ENCODE measurements at regions not wholly inside any gene's neighbourhood (a gene's known extent, or its start where the extent isn't known, plus 50 kb on each side); places are given as distances from the start of the nearest gene placed in this dataset.
A peak's percentile ranks its signal among the peaks of the same experiment; 100 is the strongest.

DNA sequence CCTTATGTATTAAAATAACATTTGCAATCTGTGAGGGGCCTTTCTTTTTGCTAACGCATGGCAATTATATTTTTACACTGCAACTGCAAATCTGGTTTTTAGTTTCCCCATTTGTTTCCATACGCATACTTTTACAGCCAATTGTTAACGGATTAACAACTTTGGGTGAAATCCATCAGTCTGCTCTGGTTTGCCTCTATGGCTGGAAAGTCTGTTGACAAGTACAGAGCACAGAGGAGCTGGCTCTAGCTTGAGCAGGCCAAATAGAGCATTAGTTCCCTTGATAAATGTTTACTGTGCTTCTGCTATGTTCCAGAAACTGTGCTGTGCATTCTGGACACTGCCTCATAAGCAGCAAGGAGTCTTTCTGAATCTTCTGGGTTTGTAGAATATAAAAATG is 400.4 kb upstream of the KIF2A start:
- Histone ChIP-seq H3K4me1 (ENCODE audit: control insufficient read depth, insufficient read depth, low read length) (peaks cover 5% of the 10 kb centered on the region), H3K27ac (ENCODE audit: low read depth, low read length) (no peak overlapping the region), H3K4me3 (ENCODE audit: low read length) (no peak overlapping the region), H3K27me3 (ENCODE audit: control insufficient read depth, insufficient read depth, low read length, poor library complexity, severe bottlenecking) (no peaks in the 10 kb centered on the region), H3K36me3 (ENCODE audit: control insufficient read depth, insufficient read depth, low read length) (no peaks in the 10 kb centered on the region), H3K9ac (ENCODE audit: extremely low read depth, low read length, poor library complexity, severe bottlenecking) (no peak overlapping the region), H3K9me3 (ENCODE audit: control insufficient read depth, low read length) (no peaks in the 10 kb centered on the region)
- no peak overlapping the region for H3K4me3 Mint-ChIP-seq
- H3K27me3 Mint-ChIP-seq (ENCODE audit: insufficient read depth): no peaks in the 10 kb centered on the region
- DNase-seq: no peak
- peaks cover 13% of the 10 kb centered on the region for H3K4me1 Mint-ChIP-seq
- peak overlapping the region; percentile 26 for H3K27ac Mint-ChIP-seq
- WGBS, 2 experiments (ENCODE audit: insufficient coverage in 1 of 2, insufficient read length in 1 of 2): 77 to 89% methylated on average over 3 of the region's 3 CpGs
- H3K9me3 Mint-ChIP-seq: no peaks in the 10 kb centered on the region
- no peaks in the 10 kb centered on the region for H3K36me3 Mint-ChIP-seq (ENCODE audit: low read depth)
- TF ChIP-seq CTCF (conservative IDR thresholded peaks at IDR 0.05): no peak

DNA sequence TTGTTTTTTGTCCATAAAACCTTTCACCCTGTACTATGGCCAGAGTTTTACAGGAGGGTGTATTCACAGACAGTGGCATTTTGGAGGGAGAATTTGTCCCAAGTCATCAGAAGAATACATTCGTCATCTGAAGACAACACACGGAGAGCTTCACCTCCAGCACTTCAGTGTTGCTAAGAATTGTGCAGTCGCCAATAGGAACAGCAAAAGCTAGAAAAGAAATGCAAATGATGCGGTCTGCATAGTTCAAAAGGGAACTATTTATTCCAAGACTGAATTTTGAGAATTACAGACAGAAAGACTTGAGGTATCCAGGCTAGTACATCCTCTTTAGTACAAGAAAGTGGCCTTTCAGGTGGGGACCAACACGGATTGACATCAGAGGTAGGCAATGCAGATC is 399.2 kb upstream of the KIF2A start:
- WGBS, 2 experiments (ENCODE audit: insufficient coverage in 1 of 2, insufficient read length in 1 of 2): 90 to 93% methylated on average over 4 to 5 of the region's 5 CpGs
- Mint-ChIP-seq H3K27me3 (ENCODE audit: insufficient read depth) (no peaks in the 10 kb centered on the region), H3K27ac (no peak overlapping the region), H3K4me3 (no peak overlapping the region), H3K36me3 (ENCODE audit: low read depth) (no peaks in the 10 kb centered on the region), H3K4me1 (peaks cover 13% of the 10 kb centered on the region), H3K9me3 (peaks cover 3% of the 10 kb centered on the region)
- DNase-seq: no peak
- Histone ChIP-seq H3K27me3 (ENCODE audit: control insufficient read depth, insufficient read depth, low read length, poor library complexity, severe bottlenecking) (no peaks in the 10 kb centered on the region), H3K27ac (ENCODE audit: low read depth, low read length) (no peak overlapping the region), H3K4me1 (ENCODE audit: control insufficient read depth, insufficient read depth, low read length) (peaks cover 5% of the 10 kb centered on the region), H3K9me3 (ENCODE audit: control insufficient read depth, low read length) (no peaks in the 10 kb centered on the region), H3K4me3 (ENCODE audit: low read length) (no peak overlapping the region), H3K9ac (ENCODE audit: extremely low read depth, low read length, poor library complexity, severe bottlenecking) (no peak overlapping the region), H3K36me3 (ENCODE audit: control insufficient read depth, insufficient read depth, low read length) (no peaks in the 10 kb centered on the region)
- TF ChIP-seq CTCF (conservative IDR thresholded peaks at IDR 0.05): no peak

GRCh38 chr5:61907995-61908394 is 398.0 kb upstream of the KIF2A start:
- Mint-ChIP-seq H3K4me1 (peaks cover 13% of the 10 kb centered on the region), H3K36me3 (ENCODE audit: low read depth) (no peaks in the 10 kb centered on the region), H3K27ac (no peak overlapping the region), H3K4me3 (no peak overlapping the region), H3K27me3 (ENCODE audit: insufficient read depth) (no peaks in the 10 kb centered on the region), H3K9me3 (peaks cover 15% of the 10 kb centered on the region)
- H3K36me3 ChIP-seq (ENCODE audit: control insufficient read depth, insufficient read depth, low read length): no peaks in the 10 kb centered on the region
- TF ChIP-seq CTCF (conservative IDR thresholded peaks at IDR 0.05): no peak
- peaks cover 5% of the 10 kb centered on the region for H3K4me1 ChIP-seq (ENCODE audit: control insufficient read depth, insufficient read depth, low read length)
- H3K4me3 ChIP-seq (ENCODE audit: low read length): no peak overlapping the region
- WGBS, 2 experiments (ENCODE audit: insufficient coverage in 1 of 2, insufficient read length in 1 of 2): 86 to 95% methylated on average over 1 to 3 of the region's 4 CpGs
- no peak for DNase-seq
- H3K27me3 ChIP-seq (ENCODE audit: control insufficient read depth, insufficient read depth, low read length, poor library complexity, severe bottlenecking): no peaks in the 10 kb centered on the region
- H3K9ac ChIP-seq (ENCODE audit: extremely low read depth, low read length, poor library complexity, severe bottlenecking): no peak overlapping the region
- peaks cover 6% of the 10 kb centered on the region for H3K9me3 ChIP-seq (ENCODE audit: control insufficient read depth, low read length)
- no peak overlapping the region for H3K27ac ChIP-seq (ENCODE audit: low read depth, low read length)
